ENCODE measurements at regions not wholly inside any gene's neighbourhood (a gene's known extent, or its start where the extent isn't known, plus 50 kb on each side); places are given as distances from the start of the nearest gene placed in this dataset.

DNA sequence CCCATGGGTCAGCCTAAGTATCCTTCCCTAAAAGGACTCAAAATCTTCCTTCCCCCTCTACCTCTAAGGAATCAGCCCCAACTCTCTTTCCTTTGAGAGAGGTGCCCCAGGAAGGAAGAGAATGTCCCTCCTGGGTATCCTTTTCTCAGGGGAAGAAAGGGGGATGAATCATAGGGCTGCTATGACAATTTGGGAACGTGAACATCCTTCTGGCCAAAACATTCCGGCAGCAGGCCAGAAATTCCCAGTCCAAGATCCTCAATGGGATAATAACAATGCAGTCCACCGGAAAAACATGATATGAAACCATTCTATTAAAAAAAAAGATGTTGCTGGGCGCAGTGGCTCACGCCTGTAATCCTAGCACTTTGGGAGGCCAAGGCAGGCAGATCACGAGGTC is 50.8 kb upstream of the CACNA2D3 start:
- TF ChIP-seq, protein P1, sequence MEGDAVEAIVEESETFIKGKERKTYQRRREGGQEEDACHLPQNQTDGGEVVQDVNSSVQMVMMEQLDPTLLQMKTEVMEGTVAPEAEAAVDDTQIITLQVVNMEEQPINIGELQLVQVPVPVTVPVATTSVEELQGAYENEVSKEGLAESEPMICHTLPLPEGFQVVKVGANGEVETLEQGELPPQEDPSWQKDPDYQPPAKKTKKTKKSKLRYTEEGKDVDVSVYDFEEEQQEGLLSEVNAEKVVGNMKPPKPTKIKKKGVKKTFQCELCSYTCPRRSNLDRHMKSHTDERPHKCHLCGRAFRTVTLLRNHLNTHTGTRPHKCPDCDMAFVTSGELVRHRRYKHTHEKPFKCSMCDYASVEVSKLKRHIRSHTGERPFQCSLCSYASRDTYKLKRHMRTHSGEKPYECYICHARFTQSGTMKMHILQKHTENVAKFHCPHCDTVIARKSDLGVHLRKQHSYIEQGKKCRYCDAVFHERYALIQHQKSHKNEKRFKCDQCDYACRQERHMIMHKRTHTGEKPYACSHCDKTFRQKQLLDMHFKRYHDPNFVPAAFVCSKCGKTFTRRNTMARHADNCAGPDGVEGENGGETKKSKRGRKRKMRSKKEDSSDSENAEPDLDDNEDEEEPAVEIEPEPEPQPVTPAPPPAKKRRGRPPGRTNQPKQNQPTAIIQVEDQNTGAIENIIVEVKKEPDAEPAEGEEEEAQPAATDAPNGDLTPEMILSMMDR (IDR thresholded peaks at IDR 0.05; ENCODE audit: borderline replicate concordance), result no peak
- no peak for DNase-seq

DNA sequence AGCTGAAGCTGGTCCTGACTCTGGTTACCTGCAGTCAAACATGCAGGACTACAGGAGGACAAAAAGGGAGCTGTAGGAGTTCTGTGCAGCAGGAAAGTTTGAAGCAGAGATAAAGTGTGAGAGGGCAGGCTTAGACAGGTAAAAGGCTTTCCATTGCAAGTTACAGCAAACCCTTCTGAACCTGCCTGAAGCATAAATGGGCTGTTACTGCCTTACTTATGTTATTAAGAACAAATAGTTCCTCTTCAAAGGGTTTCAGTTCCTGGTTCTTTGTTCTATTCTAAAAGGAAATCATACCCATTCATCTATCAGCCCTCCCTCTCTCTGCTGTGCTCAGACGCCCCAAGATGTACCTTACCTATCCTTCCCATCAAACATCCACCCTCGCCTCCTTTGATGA is 52.4 kb upstream of the CACNA2D3 start:
- Histone ChIP-seq H3K9me3 (replicated peaks) (peaks cover 20% of the 10 kb centered on the region), H3K4me3 (no peak overlapping the region), H3K27me3 (ENCODE audit: low read depth) (peaks cover 26% of the 10 kb centered on the region), H3K4me1 (no peaks in the 10 kb centered on the region), H3K27ac (replicated peaks) (no peak overlapping the region), H3K36me3 (no peaks in the 10 kb centered on the region)
- TF ChIP-seq, protein P1 (IDR thresholded peaks at IDR 0.05; ENCODE audit: borderline replicate concordance), result no peak
- intact Hi-C loops (cut with micrococcal nuclease), result no loop called here
- no peak for DNase-seq

More for the DNA sequence above, 50.8 kb upstream of the CACNA2D3 start:
- Histone ChIP-seq H3K36me3 (no peaks in the 10 kb centered on the region), H3K4me3 (no peak overlapping the region), H3K27me3 (ENCODE audit: low read depth) (peaks cover 21% of the 10 kb centered on the region), H3K4me1 (no peaks in the 10 kb centered on the region), H3K9me3 (replicated peaks) (peaks cover 20% of the 10 kb centered on the region), H3K27ac (replicated peaks) (no peak overlapping the region)
- intact Hi-C loops (cut with micrococcal nuclease), result no loop called here

DNA sequence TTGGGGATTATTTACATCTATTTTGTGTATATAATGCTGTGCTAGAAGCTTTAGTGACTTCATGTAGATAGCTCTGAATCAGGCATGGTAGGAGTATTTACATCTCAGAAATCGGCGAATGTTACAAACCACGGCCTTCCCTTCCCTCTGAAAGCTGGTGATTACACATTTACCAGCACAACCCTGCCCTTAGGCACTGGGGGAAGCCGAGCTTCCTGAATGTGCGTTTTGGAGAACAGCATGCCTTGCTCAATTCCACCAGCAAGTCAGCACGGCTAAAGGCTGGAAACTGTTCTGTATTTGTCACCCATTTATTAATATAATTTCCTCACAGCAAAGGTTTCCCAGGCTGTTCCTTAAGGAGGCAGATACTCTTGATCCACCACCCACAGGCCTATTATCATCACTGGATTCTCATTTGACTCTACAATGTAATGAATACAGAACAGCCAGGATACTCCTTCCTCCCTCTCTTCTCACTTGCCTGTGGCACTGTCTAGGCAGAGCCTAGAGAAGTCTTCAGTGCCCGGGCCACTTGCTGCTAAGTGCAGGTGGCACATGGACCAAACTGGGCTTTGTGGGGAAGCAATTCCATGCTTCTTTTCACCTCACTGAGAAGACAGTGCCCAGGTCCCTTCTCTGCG is 55.2 kb upstream of the CACNA2D3 start:
- H3K27ac ChIP-seq (replicated peaks), result no peak overlapping the region
- intact Hi-C loops (cut with micrococcal nuclease), result no loop called here
- no peak for DNase-seq

DNA sequence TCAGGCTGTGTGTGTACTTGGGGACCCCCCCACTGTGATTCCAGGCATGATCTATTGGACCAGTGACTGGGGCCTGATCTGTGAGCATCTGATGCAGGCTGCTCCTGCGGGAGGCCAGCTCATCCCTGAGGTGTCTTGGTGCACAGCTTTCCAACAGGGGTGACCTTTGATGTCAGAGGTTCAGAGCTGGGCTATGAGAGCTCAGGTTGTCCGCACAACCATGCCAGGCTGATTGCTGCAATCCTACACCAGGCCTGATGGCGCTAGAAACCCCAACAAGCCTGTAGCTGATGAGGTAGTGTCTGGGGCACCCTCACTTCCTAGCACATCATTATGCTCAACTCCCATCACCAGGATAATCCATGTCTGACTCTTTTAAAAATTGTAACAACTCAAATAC is 56.1 kb upstream of the CACNA2D3 start:
- no peak for DNase-seq
- H3K9me3 ChIP-seq (replicated peaks), result peaks cover 19% of the 10 kb centered on the region
- no peak overlapping the region for H3K27ac ChIP-seq (replicated peaks)
- intact Hi-C loops (cut with micrococcal nuclease), result no loop called here
- peaks cover 29% of the 10 kb centered on the region for H3K27me3 ChIP-seq (ENCODE audit: low read depth)
- TF ChIP-seq, protein P1 (IDR thresholded peaks at IDR 0.05; ENCODE audit: borderline replicate concordance), result no peak
- no peaks in the 10 kb centered on the region for H3K36me3 ChIP-seq
- no peaks in the 10 kb centered on the region for H3K4me1 ChIP-seq
- no peak overlapping the region for H3K4me3 ChIP-seq

More for the DNA sequence above, 55.2 kb upstream of the CACNA2D3 start:
- Histone ChIP-seq H3K27me3 (ENCODE audit: low read depth) (peaks cover 33% of the 10 kb centered on the region), H3K4me3 (no peak overlapping the region), H3K4me1 (no peaks in the 10 kb centered on the region), H3K36me3 (no peaks in the 10 kb centered on the region), H3K9me3 (replicated peaks) (peaks cover 20% of the 10 kb centered on the region)
- TF ChIP-seq, protein P1 (IDR thresholded peaks at IDR 0.05; ENCODE audit: borderline replicate concordance), result no peak

DNA sequence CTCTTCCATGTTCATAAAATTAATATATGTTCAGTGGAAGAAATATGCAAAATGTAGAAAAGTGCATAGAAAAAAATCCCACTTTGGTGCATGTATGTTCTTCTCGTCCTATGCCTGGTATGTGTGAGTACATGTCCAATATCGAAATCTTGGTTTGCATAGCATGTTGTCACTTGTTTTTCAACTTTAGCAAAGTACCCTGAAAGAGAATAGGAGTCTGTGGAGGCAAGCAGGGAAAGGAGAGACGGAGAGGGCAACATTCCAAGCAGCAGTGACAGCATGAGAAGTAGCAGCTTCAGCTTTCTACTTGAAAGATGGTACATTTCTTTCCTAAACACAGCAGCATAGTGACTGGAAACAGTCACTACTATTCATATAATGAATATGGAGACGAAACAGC is 56.8 kb upstream of the CACNA2D3 start:
- no peak for DNase-seq
- peaks cover 12% of the 10 kb centered on the region for H3K9me3 ChIP-seq (replicated peaks)
- no peak overlapping the region for H3K27ac ChIP-seq (replicated peaks)
- H3K27me3 ChIP-seq (ENCODE audit: low read depth), result peaks cover 22% of the 10 kb centered on the region
- no peak overlapping the region for H3K4me3 ChIP-seq
- no peaks in the 10 kb centered on the region for H3K4me1 ChIP-seq
- TF ChIP-seq, protein P1 (IDR thresholded peaks at IDR 0.05; ENCODE audit: borderline replicate concordance), result no peak
- intact Hi-C loops (cut with micrococcal nuclease), result no loop called here
- H3K36me3 ChIP-seq, result no peaks in the 10 kb centered on the region

Data from left ventricle myocardium inferior (tissue), 1 donor.